ENCODE measurements at regions not wholly inside any gene's neighbourhood (a gene's known extent, or its start where the extent isn't known, plus 50 kb on each side); places are given as distances from the start of the nearest gene placed in this dataset.

GRCh38 chr18:73150199-73150598 is 282.4 kb upstream of the NETO1 start:
- TF ChIP-seq E2F4 (IDR thresholded peaks at IDR 0.05; ENCODE audit: low read depth, low read length) (no peak), EP300 (IDR thresholded peaks at IDR 0.05; ENCODE audit: borderline replicate concordance in 1 of 2, control insufficient read depth in 1 of 2, low read depth in 2 of 2, low read length in 2 of 2) (peak in 1 of 2 experiments; percentile 38; a peak in 1 of 4 replicates), BCL11A (IDR thresholded peaks at IDR 0.05; ENCODE audit: low read depth, low read length) (0 out of 2 replicates have a peak, but pooled peaks have one; percentile 34), ATF7 (IDR thresholded peaks at IDR 0.05; ENCODE audit: low read depth) (peak; percentile 18; the same call in 1 of the 2 replicates), MTA2 (IDR thresholded peaks at IDR 0.05; ENCODE audit: low read depth) (peak; percentile 91)
- Histone ChIP-seq H3K4me3 (no peak overlapping the region), H3K79me2 (ENCODE audit: control insufficient read depth, insufficient read depth, low read length) (no peaks in the 10 kb centered on the region), H4K20me1 (ENCODE audit: control insufficient read depth, insufficient read depth) (no peaks in the 10 kb centered on the region), H2AFZ (ENCODE audit: control insufficient read depth, low read depth, low read length) (no peak overlapping the region), H3K27ac (ENCODE audit: control insufficient read depth, insufficient read depth) (no peak overlapping the region), H3K9ac (ENCODE audit: control insufficient read depth, insufficient read depth, low read length) (no peak overlapping the region), H3K36me3 (ENCODE audit: control insufficient read depth in 2 of 2, insufficient read depth in 2 of 2, low read length in 1 of 2) (no peaks in the 10 kb centered on the region), H3K4me2 (ENCODE audit: control insufficient read depth, insufficient read depth) (no peak overlapping the region), H3K27me3 (replicated peaks in 1 of 2; ENCODE audit: control insufficient read depth in 2 of 2, insufficient read depth in 2 of 2, low read length in 1 of 2) (no peaks in the 10 kb centered on the region), H3K4me1 (ENCODE audit: control insufficient read depth, insufficient read depth, low read length) (no peaks in the 10 kb centered on the region), H3K9me3 (replicated peaks; ENCODE audit: control insufficient read depth, insufficient read depth, low read length) (no peaks in the 10 kb centered on the region; the same call in 2 of the 3 replicates)
- intact Hi-C loops (cut with micrococcal nuclease; ENCODE audit: unreplicated experiment), result no loop called here
- ChIA-PET SMC1A (ENCODE audit: uncharacterized antibody, unreplicated experiment) (interaction anchor here (0.8 to 2.0 kb wide), 4 partner anchors 10 to 108 kb away, joined by 4 to 8 read pairs (median 4); no protein-coding TSS in a partner anchor), POLR2A (no interaction called here), RAD21 (ENCODE audit: unreplicated experiment) (interaction anchor here (1.0 to 2.2 kb wide), 3 partner anchors 8 to 18 kb away, joined by 3 to 6 read pairs (median 4); no protein-coding TSS in a partner anchor), CTCF (interaction anchor here (0.7 to 3.6 kb wide), 6 partner anchors 8 to 449 kb away, joined by 3 to 16 read pairs (median 3); no protein-coding TSS in a partner anchor)
- in situ Hi-C loops (cut with MboI), result no loop called here
- FAIRE-seq (no peak), ATAC-seq (peak; percentile 86), DNase-seq (ENCODE audit: low read depth, low spot score) (no peak)
- BruUV-seq (replicated peaks), result no TSS peak

- ChIA-PET POLR2A (no interaction called here), RAD21 (ENCODE audit: unreplicated experiment) (no interaction called here), SMC1A (ENCODE audit: uncharacterized antibody, unreplicated experiment) (interaction anchor here (3.4 kb wide), 1 partner anchor 10 kb away, joined by 17 read pairs; no protein-coding TSS in a partner anchor), CTCF (interaction anchor here (3.6 kb wide), 1 partner anchor 8 kb away, joined by 16 read pairs; no protein-coding TSS in a partner anchor)
- WGBS (ENCODE audit: insufficient coverage, insufficient replicate concordance, low lambda C conversion rate, missing lambda C conversion rate), result 52% methylated on average over 3 of the region's 3 CpGs
- Histone ChIP-seq H3K4me1 (ENCODE audit: control insufficient read depth, insufficient read depth, low read length) (no peaks in the 10 kb centered on the region), H3K9me3 (replicated peaks; ENCODE audit: control insufficient read depth, insufficient read depth, low read length) (no peaks in the 10 kb centered on the region), H3K4me2 (ENCODE audit: control insufficient read depth, insufficient read depth) (no peak overlapping the region), H3K9ac (ENCODE audit: control insufficient read depth, insufficient read depth, low read length) (no peak overlapping the region), H2AFZ (ENCODE audit: control insufficient read depth, low read depth, low read length) (no peak overlapping the region), H3K27me3 (replicated peaks in 1 of 2; ENCODE audit: control insufficient read depth in 2 of 2, insufficient read depth in 2 of 2, low read length in 1 of 2) (no peaks in the 10 kb centered on the region), H3K4me3 (no peak overlapping the region), H3K36me3 (ENCODE audit: control insufficient read depth in 2 of 2, insufficient read depth in 2 of 2, low read length in 1 of 2) (no peaks in the 10 kb centered on the region), H3K79me2 (ENCODE audit: control insufficient read depth, insufficient read depth, low read length) (no peaks in the 10 kb centered on the region), H3K27ac (ENCODE audit: control insufficient read depth, insufficient read depth) (no peak overlapping the region), H4K20me1 (ENCODE audit: control insufficient read depth, insufficient read depth) (no peaks in the 10 kb centered on the region)
- DNase-seq (ENCODE audit: low read depth, low spot score) (no peak), ATAC-seq (no peak; the same call in 2 of the 3 replicates), FAIRE-seq (no peak)
- in situ Hi-C loops (cut with MboI) (no loop called here), intact Hi-C loops (cut with micrococcal nuclease; ENCODE audit: unreplicated experiment) (no loop called here)
- no peak for TF ChIP-seq KDM1A (IDR thresholded peaks at IDR 0.05; ENCODE audit: borderline replicate concordance)
- no peak for TF ChIP-seq EGR1 (IDR thresholded peaks at IDR 0.05; ENCODE audit: borderline replicate concordance in 1 of 2, low read depth in 2 of 2, low read length in 2 of 2)
- no peak for TF ChIP-seq TAF1 (IDR thresholded peaks at IDR 0.05; ENCODE audit: borderline replicate concordance, low read depth, low read length)
- no peak for TF ChIP-seq REST (IDR thresholded peaks at IDR 0.05; ENCODE audit: low read depth, low read length)
- no peak for TF ChIP-seq BMI1 (IDR thresholded peaks at IDR 0.05; ENCODE audit: borderline replicate concordance)
- no peak for TF ChIP-seq STAT3 (IDR thresholded peaks at IDR 0.05; ENCODE audit: low read depth, low read length)
- TF ChIP-seq BCL11A (IDR thresholded peaks at IDR 0.05; ENCODE audit: low read depth, low read length), result no peak
- TF ChIP-seq NBN (IDR thresholded peaks at IDR 0.05), result no peak
- BruUV-seq (replicated peaks), result no TSS peak
Observed at GRCh38 chr18:73147590-73147989, 279.8 kb upstream of the NETO1 start.
